ENCODE measurements at regions not wholly inside any gene's neighbourhood (a gene's known extent, or its start where the extent isn't known, plus 50 kb on each side); places are given as distances from the start of the nearest gene placed in this dataset.
"Not testable (repeated sequence)": the region's sequence is repeated elsewhere in the genome, so short reads cannot be mapped to it uniquely, and the experiment has no call there.

- no peak for FAIRE-seq
- peaks cover 6% of the 10 kb centered on the region for H3K9me3 ChIP-seq (replicated peaks; ENCODE audit: control insufficient read depth, insufficient read depth, low read length)
- no peaks in the 10 kb centered on the region for H3K4me1 ChIP-seq (ENCODE audit: control insufficient read depth, extremely low read depth, insufficient read depth, low read length)
- no peak for DNase-seq (ENCODE audit: low read depth, low spot score)
- intact Hi-C loops (cut with micrococcal nuclease), result no loop called here
- no peak overlapping the region for H3K9ac ChIP-seq (replicated peaks; ENCODE audit: extremely low read depth, insufficient read depth, low read length)
- ChIA-PET CTCF (no interaction called here), POLR2A (no interaction called here)
- H3K4me3 ChIP-seq (replicated peaks in 1 of 3; ENCODE audit: insufficient read depth in 1 of 3, low read depth in 1 of 3, low read length in 3 of 3), result no peak overlapping the region
- H3K9me1 ChIP-seq (replicated peaks; ENCODE audit: control insufficient read depth, extremely low read depth, insufficient read depth, low read length), result no peaks in the 10 kb centered on the region
- H3K27me3 ChIP-seq (ENCODE audit: control insufficient read depth in 2 of 2, insufficient read depth in 2 of 2, low read length in 2 of 2), result no peaks in the 10 kb centered on the region
- H2AFZ ChIP-seq (ENCODE audit: low read depth, low read length), result no peak overlapping the region
- no peaks in the 10 kb centered on the region for H4K20me1 ChIP-seq (replicated peaks; ENCODE audit: control insufficient read depth, extremely low read depth, insufficient read depth, low read length)
- no TSS peak for BruUV-seq (replicated peaks)
- H3K79me2 ChIP-seq (ENCODE audit: control insufficient read depth, insufficient read depth, low read length), result no peaks in the 10 kb centered on the region
- dilution Hi-C loops (cut with MboI; ENCODE audit: extremely low pct_ligation_motif_present, low sequenced_read_pairs), result no loop called here
- H3K27ac ChIP-seq (ENCODE audit: insufficient read depth, low read depth, low read length), result no peak overlapping the region
- no peak overlapping the region for H3K4me2 ChIP-seq (ENCODE audit: insufficient read depth, low read length)
- no peaks in the 10 kb centered on the region for H3K36me3 ChIP-seq (ENCODE audit: control insufficient read depth in 2 of 2, extremely low read depth in 1 of 2, insufficient read depth in 2 of 2, low read length in 2 of 2)
- no peak for TF ChIP-seq CTCF (IDR thresholded peaks at IDR 0.05; ENCODE audit: extremely low read depth in 1 of 2, insufficient read depth in 1 of 2, low read depth in 1 of 2, low read length in 2 of 2)
- no peak for TF ChIP-seq MYC (IDR thresholded peaks at IDR 0.05; ENCODE audit: low read depth, low read length)
These were observed 841.4 kb downstream of the FSCB start for GRCh38 chr14:43665570-43666267.

- H3K9me3 ChIP-seq (replicated peaks; ENCODE audit: control insufficient read depth, insufficient read depth, low read length); H3K79me2 ChIP-seq (ENCODE audit: control insufficient read depth, insufficient read depth, low read length); H2AFZ ChIP-seq (ENCODE audit: low read depth, low read length); CTCF ChIA-PET; H3K4me3 ChIP-seq (replicated peaks in 1 of 3; ENCODE audit: insufficient read depth in 1 of 3, low read depth in 1 of 3, low read length in 3 of 3); intact Hi-C loops (cut with micrococcal nuclease); DNase-seq (ENCODE audit: low read depth, low spot score); H3K4me1 ChIP-seq (ENCODE audit: control insufficient read depth, extremely low read depth, insufficient read depth, low read length); FAIRE-seq; dilution Hi-C loops (cut with MboI; ENCODE audit: extremely low pct_ligation_motif_present, low sequenced_read_pairs); POLR2A ChIA-PET; H3K27ac ChIP-seq (ENCODE audit: insufficient read depth, low read depth, low read length); BruUV-seq (replicated peaks); H3K4me2 ChIP-seq (ENCODE audit: insufficient read depth, low read length); H3K9ac ChIP-seq (replicated peaks; ENCODE audit: extremely low read depth, insufficient read depth, low read length); H3K27me3 ChIP-seq (ENCODE audit: control insufficient read depth in 2 of 2, insufficient read depth in 2 of 2, low read length in 2 of 2); H3K36me3 ChIP-seq (ENCODE audit: control insufficient read depth in 2 of 2, extremely low read depth in 1 of 2, insufficient read depth in 2 of 2, low read length in 2 of 2); H4K20me1 ChIP-seq (replicated peaks; ENCODE audit: control insufficient read depth, extremely low read depth, insufficient read depth, low read length); H3K9me1 ChIP-seq (replicated peaks; ENCODE audit: control insufficient read depth, extremely low read depth, insufficient read depth, low read length): not testable (repeated sequence)
These were observed 851.9 kb downstream of the FSCB start for GRCh38 chr14:43655194-43655593.

All from endothelial cell of umbilical vein (primary cell).